ENCODE measurements at regions not wholly inside any gene's neighbourhood (a gene's known extent, or its start where the extent isn't known, plus 50 kb on each side); places are given as distances from the start of the nearest gene placed in this dataset.
"Not testable (repeated sequence)": the region's sequence is repeated elsewhere in the genome, so short reads cannot be mapped to it uniquely, and the experiment has no call there.

- peaks cover 18 to 21% of the 10 kb centered on the region in 2 experiments for H3K4me1 ChIP-seq (replicated peaks in 1 of 2; ENCODE audit: control insufficient read depth in 2 of 2, insufficient read depth in 2 of 2, low read length in 2 of 2)
- not testable (repeated sequence) for H3K36me3 ChIP-seq (ENCODE audit: control insufficient read depth, insufficient read depth, low read length)
- 41% methylated on average over 5 of the region's 6 CpGs for WGBS (ENCODE audit: insufficient coverage, low coverage, missing lambda C conversion rate)
These were observed 137.7 kb downstream of the NPIPB11 start for GRCh38 chr16:29268785-29269191.

More at GRCh38 chr16:29268785-29269191, 137.7 kb downstream of the NPIPB11 start:
- in situ Hi-C loops (cut with MboI): loop anchor here (10.0 kb wide), 1 partner anchor 294 kb away; the partner anchor contains the start of gene SPNS1
- CTCF ChIA-PET (ENCODE audit: low intra/inter-chr PET ratio); H3K9me1 ChIP-seq (ENCODE audit: control insufficient read depth, insufficient read depth, low read length); BruUV-seq (replicated peaks); POLR2A ChIA-PET; H2AFZ ChIP-seq (ENCODE audit: low read depth, low read length); H3K9me3 ChIP-seq (replicated peaks; ENCODE audit: control insufficient read depth, insufficient read depth, low read depth, low read length); H4K20me1 ChIP-seq (replicated peaks; ENCODE audit: control insufficient read depth, insufficient read depth, low read length); H3K4me2 ChIP-seq (ENCODE audit: insufficient read depth, low read length); H3K27ac ChIP-seq (ENCODE audit: extremely low read depth, low read depth, low read length); ATAC-seq; H3K27me3 ChIP-seq (ENCODE audit: control insufficient read depth in 2 of 2, insufficient read depth in 2 of 2, low read length in 2 of 2); H3K79me2 ChIP-seq (ENCODE audit: control insufficient read depth, insufficient read depth, low read length); FAIRE-seq; H3K9ac ChIP-seq (ENCODE audit: insufficient read depth in 1 of 2, low read depth in 2 of 2, low read length in 2 of 2); intact Hi-C loops (cut with micrococcal nuclease); H3K4me3 ChIP-seq; TF ChIP-seq NR2C1 (IDR thresholded peaks at IDR 0.05); NR2C2 (CRISPR knock-in tag; IDR thresholded peaks at IDR 0.05); JUN (CRISPR knock-in tag; IDR thresholded peaks at IDR 0.05; ENCODE audit: borderline replicate concordance): not testable (repeated sequence)
- TF ChIP-seq NR2C1 (tag; IDR thresholded peaks at IDR 0.05) (peak; percentile 22; the same call in 1 of the 2 replicates), FOSL1 (tag; conservative IDR thresholded peaks at IDR 0.05) (peak; percentile 60; the same call in 1 of the 2 replicates), ATF7 (IDR thresholded peaks at IDR 0.05) (peak; percentile 63), CTBP1 (IDR thresholded peaks at IDR 0.05; ENCODE audit: borderline replicate concordance) (peak; percentile 36; the same call in 1 of the 2 replicates), NR2C2 (tag; IDR thresholded peaks at IDR 0.05) (peak; percentile 17; the same call in 1 of the 2 replicates), NFIC (IDR thresholded peaks at IDR 0.05) (0 out of 2 replicates have a peak, but pooled peaks have one; percentile 13), L3MBTL2 (IDR thresholded peaks at IDR 0.05) (peak; percentile 60; the same call in 1 of the 2 replicates), JUND (IDR thresholded peaks at IDR 0.05; ENCODE audit: borderline replicate concordance, low read depth, low read length) (peak; percentile 61; the same call in 1 of the 2 replicates), JUND (tag; IDR thresholded peaks at IDR 0.05; ENCODE audit: borderline replicate concordance, low read depth, low read length) (peak; percentile 17; the same call in 1 of the 3 replicates), JUN (IDR thresholded peaks at IDR 0.05; ENCODE audit: borderline replicate concordance, low read depth, low read length) (peak; percentile 67; the same call in 1 of the 2 replicates), SMARCA4 (IDR thresholded peaks at IDR 0.05) (peak; percentile 21; the same call in 1 of the 2 replicates)
- TF ChIP-seq, protein P1, sequence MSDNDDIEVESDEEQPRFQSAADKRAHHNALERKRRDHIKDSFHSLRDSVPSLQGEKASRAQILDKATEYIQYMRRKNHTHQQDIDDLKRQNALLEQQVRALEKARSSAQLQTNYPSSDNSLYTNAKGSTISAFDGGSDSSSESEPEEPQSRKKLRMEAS (CRISPR knock-in tag; IDR thresholded peaks at IDR 0.05): peak; percentile 72
- TF ChIP-seq, protein P2, sequence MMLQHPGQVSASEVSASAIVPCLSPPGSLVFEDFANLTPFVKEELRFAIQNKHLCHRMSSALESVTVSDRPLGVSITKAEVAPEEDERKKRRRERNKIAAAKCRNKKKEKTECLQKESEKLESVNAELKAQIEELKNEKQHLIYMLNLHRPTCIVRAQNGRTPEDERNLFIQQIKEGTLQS (IDR thresholded peaks at IDR 0.05): peak; percentile 81
- TF ChIP-seq, protein P2 (CRISPR knock-in tag; conservative IDR thresholded peaks at IDR 0.05): not testable (repeated sequence)
- peak in 1 of 4 experiments; percentile 30 for DNase-seq (ENCODE audit: extremely low read depth in 1 of 4, low spot score in 3 of 4)

Data from K562 (cell line).